PC-3 (cell line): ENCODE measurements at regions not wholly inside any gene's neighbourhood (a gene's known extent, or its start where the extent isn't known, plus 50 kb on each side); places are given as distances from the start of the nearest gene placed in this dataset.

Experiments used
- ATAC-seq: fragments of 200-7000 bp; cut with Tn5 transposase; 2 replicates; pipeline ENCODE4 v1.9.1; 2020; ENCODE audit warnings: mild to moderate bottlenecking, moderate library complexity
- BruUV-seq: library from RNA; stranded (reverse); fragments of 400-500 nt; replicated peaks from 2 replicates; lab custom pipeline; 2021; lab: Mats Ljungman, UMichigan
- CTCF ChIA-PET: fragments of 300-600 bp; sonication (Branson Sonifier 250); formaldehyde crosslinking; loops from one replicate; lab custom pipeline; 2022; ENCODE audit warnings: antibody characterized with exemption; lab: Charles Lee
- POLR2A ChIA-PET: fragments of 300-600 bp; sonication (Branson Sonifier 250); formaldehyde crosslinking; loops from one replicate; lab custom pipeline; 2022; ENCODE audit warnings: antibody characterized with exemption; ENCODE audit not compliant: unreplicated experiment; lab: Charles Lee
- DNase-seq: peaks from one replicate; pipeline ENCODE4 v3.0.0-alpha.2; 2015
- H2AFZ ChIP-seq: fragments of 300-600 bp; sonication (generic); 2 replicates; pipeline ENCODE4 v1.6.0; 2016; ENCODE audit warnings: antibody characterized with exemption, low read length
- H3F3A ChIP-seq: fragments of 300-600 bp; sonication (generic); one replicate; pipeline ENCODE4 v1.6.0; 2017; ENCODE audit warnings: antibody characterized with exemption, low read length, control low read depth, mild to moderate bottlenecking; ENCODE audit not compliant: unreplicated experiment
- H3K27ac ChIP-seq: fragments of 300-600 bp; sonication (generic); 2 replicates; pipeline ENCODE4 v1.5.1; 2016; ENCODE audit warnings: mild to moderate bottlenecking, low read length
- H3K27me3 ChIP-seq: fragments of 300-600 bp; sonication (generic); 2 replicates; pipeline ENCODE4 v1.6.1; 2016; ENCODE audit warnings: low read length, mixed read lengths
- H3K36me3 ChIP-seq: fragments of 300-600 bp; sonication (generic); 2 replicates; pipeline ENCODE4 v1.6.1; 2016; ENCODE audit warnings: low read depth, mixed run types, low read length, mixed read lengths
- H3K4me1 ChIP-seq: fragments of 300-600 bp; sonication (generic); 2 replicates; pipeline ENCODE4 v1.5.1; 2016; ENCODE audit warnings: low read length; ENCODE audit not compliant: insufficient read depth
- H3K4me2 ChIP-seq: fragments of 300-600 bp; sonication (generic); 2 replicates; pipeline ENCODE4 v1.6.0; 2016; ENCODE audit warnings: low read length
- H3K4me3 ChIP-seq: fragments of 300-600 bp; sonication (generic); 2 replicates; pipeline ENCODE4 v1.5.1; 2016; ENCODE audit warnings: mild to moderate bottlenecking, low read length, mixed read lengths
- H3K79me2 ChIP-seq: fragments of 300-600 bp; sonication (generic); 2 replicates; pipeline ENCODE4 v1.6.1; 2017; ENCODE audit warnings: low read length, mixed read lengths
- H3K9ac ChIP-seq: fragments of 300-600 bp; sonication (generic); 2 replicates; pipeline ENCODE4 v1.6.0; 2016; ENCODE audit warnings: mild to moderate bottlenecking, low read length
- H3K9me2 ChIP-seq: fragments of 300-600 bp; sonication (generic); replicated peaks from 2 replicates; pipeline ENCODE4 v1.6.1; 2016; ENCODE audit warnings: mixed run types, low read length, mixed read lengths
- H3K9me3 ChIP-seq: fragments of 300-600 bp; sonication (generic); 2 replicates; pipeline ENCODE4 v1.6.1; 2016; ENCODE audit warnings: low read length, mixed read lengths
- H4K20me1 ChIP-seq: fragments of 300-600 bp; sonication (generic); 2 replicates; pipeline ENCODE4 v1.6.1; 2016; ENCODE audit warnings: low read length, mixed read lengths
- CTCF ChIP-seq: fragments of 300-600 bp; sonication (generic); conservative IDR thresholded peaks from 2 replicates; pipeline ENCODE4 v1.5.1; 2017; ENCODE audit warnings: antibody characterized with exemption, low read depth, mild to moderate bottlenecking, low read length
- EZH2 ChIP-seq: fragments of 300-600 bp; sonication (generic); IDR thresholded peaks from one replicate; pipeline ENCODE4 v1.6.1; 2017; ENCODE audit warnings: antibody characterized with exemption, mild to moderate bottlenecking, low read length; ENCODE audit not compliant: unreplicated experiment
- EZH2phosphoT487 ChIP-seq: fragments of 300-600 bp; sonication (generic); IDR thresholded peaks from 2 replicates; pipeline ENCODE4 v1.6.1; 2018; ENCODE audit warnings: mild to moderate bottlenecking, antibody characterized with exemption, low read length, borderline replicate concordance
- intact Hi-C: fragments of 100-400 bp; cut with micrococcal nuclease; formaldehyde crosslinking; loops from 2 replicates; pipeline ENCODE4 v1.9.0; 2023

GRCh38 chr20:4585104-4585753 lies 101.0 kb upstream of the PRNP start:
- H3F3A ChIP-seq = no peaks in the 10 kb centered on the region
- TF ChIP-seq CTCF (no peak), EZH2phosphoT487 (no peak), EZH2 (no peak)
- H3K27me3 ChIP-seq = no peaks in the 10 kb centered on the region
- intact Hi-C loops = loop anchor here (5.0 kb wide), 1 partner anchor 38 kb away; no protein-coding TSS in a partner anchor
- H3K9me2 ChIP-seq = no peaks in the 10 kb centered on the region
- no peak overlapping the region for H3K4me3 ChIP-seq
- no peak overlapping the region for H3K4me2 ChIP-seq
- no peak overlapping the region for H3K9ac ChIP-seq
- no peak overlapping the region for H3K27ac ChIP-seq
- no peaks in the 10 kb centered on the region for H4K20me1 ChIP-seq
- DNase-seq (peak; percentile 15), ATAC-seq (no peak)
- POLR2A ChIA-PET = no interaction called here
- CTCF ChIA-PET = interaction anchor here (0.7 kb wide), 1 partner anchor 101 kb away, joined by 3 read pairs; no protein-coding TSS in a partner anchor
- H3K79me2 ChIP-seq = no peaks in the 10 kb centered on the region
- no peaks in the 10 kb centered on the region for H3K36me3 ChIP-seq
- H3K4me1 ChIP-seq = no peaks in the 10 kb centered on the region
- H2AFZ ChIP-seq = no peak overlapping the region
- no peaks in the 10 kb centered on the region for H3K9me3 ChIP-seq
- no TSS peak for BruUV-seq

GRCh38 chr20:4584510-4584909 lies 101.7 kb upstream of the PRNP start:
- CTCF ChIA-PET = interaction anchor here (0.7 kb wide), 1 partner anchor 100 kb away, joined by 3 read pairs; no protein-coding TSS in a partner anchor

More at GRCh38 chr20:4584510-4584909, 101.7 kb upstream of the PRNP start:
- intact Hi-C loops = no loop called here
- no peaks in the 10 kb centered on the region for H3K36me3 ChIP-seq
- TF ChIP-seq CTCF (no peak), EZH2 (no peak), EZH2phosphoT487 (no peak)
- H3K27ac ChIP-seq = no peak overlapping the region
- ATAC-seq (no peak), DNase-seq (no peak)
- H3K27me3 ChIP-seq = no peaks in the 10 kb centered on the region
- no peaks in the 10 kb centered on the region for H3F3A ChIP-seq
- no TSS peak for BruUV-seq
- no peaks in the 10 kb centered on the region for H4K20me1 ChIP-seq
- no peak overlapping the region for H3K4me3 ChIP-seq
- no peak overlapping the region for H3K9ac ChIP-seq
- H3K4me2 ChIP-seq = no peak overlapping the region
- no peaks in the 10 kb centered on the region for H3K79me2 ChIP-seq
- H3K9me2 ChIP-seq = no peaks in the 10 kb centered on the region
- no peaks in the 10 kb centered on the region for H3K9me3 ChIP-seq
- no peaks in the 10 kb centered on the region for H3K4me1 ChIP-seq
- POLR2A ChIA-PET = no interaction called here
- no peak overlapping the region for H2AFZ ChIP-seq
